Keratinocyte (primary cell): ENCODE measurements at regions not wholly inside any gene's neighbourhood (a gene's known extent, or its start where the extent isn't known, plus 50 kb on each side); places are given as distances from the start of the nearest gene placed in this dataset.

Experiments used
- DNase-seq: peaks from one replicate; pipeline ENCODE4 v3.0.0-alpha.2; 2011; ENCODE audit warnings: low read depth, missing footprints, low spot score
- FAIRE-seq: peaks from 2 replicates; lab custom pipeline; 2011; peaks lifted over from hg19 to GRCh38; lab: Jason Lieb, UNC
- H2AFZ ChIP-seq: 2 replicates; pipeline ENCODE4 v1.6.0; 2012; ENCODE audit warnings: low read length, control low read depth, inconsistent platforms; ENCODE audit not compliant: control insufficient read depth
- H3K27ac ChIP-seq: 2 replicates; pipeline ENCODE4 v1.5.1; 2011; ENCODE audit warnings: low read length; ENCODE audit not compliant: control insufficient read depth, insufficient read depth
- H3K27me3 ChIP-seq: 3 replicates; pipeline ENCODE4 v1.6.0; 2011; ENCODE audit warnings: low read length; ENCODE audit not compliant: control insufficient read depth, insufficient read depth; ENCODE audit errors: extremely low read depth
- H3K36me3 ChIP-seq, 2 experiments: 2 replicates in 1 of 2; 3 replicates in 1 of 2; pipeline ENCODE4 v1.5.1; 2011; ENCODE audit warnings: low read length in 2 of 2, mild to moderate bottlenecking in 1 of 2; ENCODE audit not compliant: control insufficient read depth in 2 of 2, insufficient read depth in 2 of 2; ENCODE audit errors: extremely low read depth in 1 of 2
- H3K4me1 ChIP-seq: 3 replicates; pipeline ENCODE4 v1.5.1; 2011; ENCODE audit warnings: low read length; ENCODE audit not compliant: control insufficient read depth, insufficient read depth; ENCODE audit errors: extremely low read depth
- H3K4me2 ChIP-seq: 3 replicates; pipeline ENCODE4 v1.6.0; 2011; ENCODE audit warnings: low read depth, low read length; ENCODE audit not compliant: control insufficient read depth, insufficient read depth; ENCODE audit errors: extremely low read depth
- H3K4me3 ChIP-seq, 3 experiments: fragments of 200-600 bp in 1 of 3; sonication (generic) in 1 of 3; 2 replicates in 2 of 3; 3 replicates in 1 of 3; pipeline ENCODE4 v1.5.1; 2011 to 2016; ENCODE audit warnings: low read length in 3 of 3, mild to moderate bottlenecking in 3 of 3, control low read depth in 2 of 3, inconsistent platforms in 1 of 3, low read depth in 1 of 3, mixed read lengths in 1 of 3, mixed run types in 1 of 3, moderate library complexity in 1 of 3; ENCODE audit not compliant: control insufficient read depth in 2 of 3, insufficient read depth in 2 of 3; ENCODE audit errors: extremely low read depth in 1 of 3
- H3K79me2 ChIP-seq: 2 replicates; pipeline ENCODE4 v1.6.0; 2012; ENCODE audit warnings: low read length; ENCODE audit not compliant: control insufficient read depth, insufficient read depth
- H3K9ac ChIP-seq: 3 replicates; pipeline ENCODE4 v1.6.0; 2011; ENCODE audit warnings: low read length; ENCODE audit not compliant: control insufficient read depth, insufficient read depth; ENCODE audit errors: extremely low read depth
- H3K9me1 ChIP-seq: 3 replicates; pipeline ENCODE4 v1.6.0; 2011; ENCODE audit warnings: low read length; ENCODE audit not compliant: control insufficient read depth, insufficient read depth; ENCODE audit errors: extremely low read depth
- H3K9me3 ChIP-seq: 2 replicates; pipeline ENCODE4 v1.5.1; 2012; ENCODE audit warnings: low read depth, low read length; ENCODE audit not compliant: control insufficient read depth
- H4K20me1 ChIP-seq: 3 replicates; pipeline ENCODE4 v1.6.0; 2011; ENCODE audit warnings: low read length; ENCODE audit not compliant: control insufficient read depth, insufficient read depth; ENCODE audit errors: extremely low read depth
- EZH2 ChIP-seq: IDR thresholded peaks from one replicate; pipeline ENCODE4 v1.6.1; 2012; ENCODE audit warnings: inconsistent platforms, mild to moderate bottlenecking, low read length, moderate library complexity
- dilution Hi-C: fragments of 300-500 bp; cut with MboI; formaldehyde crosslinking; loops from one replicate; pipeline ENCODE4 v1.7.0; 2020; ENCODE audit warnings: low sequenced_read_pairs; ENCODE audit not compliant: extremely low pct_ligation_motif_present
- TF ChIP-seq, protein P1 (sequence below), 3 experiments: IDR thresholded peaks in 1 of 3; conservative IDR thresholded peaks in 1 of 3; optimal IDR thresholded peaks in 1 of 3; 2 replicates in 2 of 3; 3 replicates in 1 of 3; pipeline versions ENCODE3 to v1.5.1; 2011; ENCODE audit warnings: low read length in 3 of 3, mild to moderate bottlenecking in 3 of 3, moderate library complexity in 2 of 3, control low read depth in 1 of 3, inconsistent platforms in 1 of 3; ENCODE audit not compliant: insufficient read depth in 2 of 3; ENCODE audit errors: extremely low read depth in 1 of 3

DNA sequence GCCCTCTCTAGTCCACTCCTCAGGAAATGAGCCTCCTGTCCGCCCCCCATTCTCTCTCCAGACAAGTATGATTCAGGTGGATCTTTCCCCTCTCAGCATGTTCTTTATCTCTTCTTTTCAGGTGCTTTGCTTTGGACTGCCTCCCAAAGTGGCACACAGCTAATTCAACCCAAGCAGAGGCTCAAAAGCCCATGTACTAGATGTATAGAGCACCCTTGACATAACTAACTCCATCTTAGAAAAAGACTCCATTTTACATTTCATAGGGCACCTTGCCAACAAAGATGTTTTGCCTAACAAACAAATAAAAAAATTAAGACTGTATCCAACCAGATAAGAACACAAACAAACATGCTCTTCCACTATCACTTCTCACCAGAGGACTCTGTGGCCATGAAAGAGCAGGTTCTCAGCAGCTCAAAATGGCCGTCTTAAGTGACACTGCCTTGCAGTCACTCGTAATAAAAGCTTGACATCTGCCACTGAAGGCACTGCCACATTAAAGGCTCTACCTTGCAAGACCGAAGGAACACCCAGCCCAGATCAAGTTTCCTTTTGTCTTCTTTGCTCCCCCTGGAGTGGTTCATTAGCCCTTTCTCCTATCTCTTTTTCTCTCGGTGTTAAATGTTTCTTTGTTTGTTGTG is 84.9 kb upstream of the TAB3 start:
- no peak overlapping the region for H3K9ac ChIP-seq
- no peaks in the 10 kb centered on the region for H3K36me3 ChIP-seq
- no peak for TF ChIP-seq EZH2
- no peaks in the 10 kb centered on the region for H3K79me2 ChIP-seq
- no peaks in the 10 kb centered on the region for H3K27me3 ChIP-seq
- H3K4me3 ChIP-seq, result no peak overlapping the region
- dilution Hi-C loops, result no loop called here
- H3K9me1 ChIP-seq, result no peaks in the 10 kb centered on the region
- DNase-seq, result no peak
- H3K4me1 ChIP-seq, result no peaks in the 10 kb centered on the region
- H3K4me2 ChIP-seq, result no peak overlapping the region
- H4K20me1 ChIP-seq, result no peaks in the 10 kb centered on the region
- no peak for FAIRE-seq
- no peaks in the 10 kb centered on the region for H3K9me3 ChIP-seq
- no peak overlapping the region for H2AFZ ChIP-seq
- H3K27ac ChIP-seq, result no peak overlapping the region

DNA sequence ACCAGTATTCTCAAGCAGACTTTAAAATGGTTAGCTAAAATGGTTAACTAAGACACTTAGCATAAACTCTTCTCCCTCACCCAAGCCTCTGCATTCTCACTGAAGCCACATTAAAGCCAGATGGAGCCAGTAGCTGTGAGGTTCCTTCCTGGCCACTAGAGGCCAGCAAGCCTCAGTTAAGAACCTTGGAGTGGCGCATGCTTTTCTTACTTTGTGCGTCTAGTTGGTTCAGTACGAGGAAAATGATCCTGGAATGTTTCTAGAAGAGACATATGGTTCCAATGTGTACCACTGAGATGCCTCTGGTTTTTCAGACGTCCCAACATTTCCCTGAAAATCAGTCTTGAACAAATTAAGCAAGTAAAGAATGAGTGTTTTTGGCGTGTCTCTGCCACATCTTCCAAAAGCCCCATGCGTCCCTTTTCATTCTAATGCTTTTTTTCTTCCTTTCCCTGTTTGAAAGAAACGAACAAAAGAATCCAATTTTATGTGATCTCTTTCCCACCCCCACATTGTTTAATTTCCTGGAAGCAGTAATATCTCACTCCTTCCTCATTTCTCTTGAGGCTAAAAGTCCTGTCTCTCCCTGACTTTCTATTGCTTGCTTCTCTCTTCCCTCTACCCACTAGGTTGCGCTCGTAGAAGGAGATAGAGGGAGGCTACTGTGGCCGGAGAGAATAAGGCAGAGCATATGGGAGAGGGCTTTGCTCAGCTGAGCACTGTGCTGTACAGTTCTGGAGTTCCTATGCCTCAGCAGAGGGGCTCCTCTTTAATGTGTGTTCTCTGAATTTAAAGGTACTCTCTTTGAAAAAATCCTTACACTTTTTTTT is 82.9 kb upstream of the TAB3 start:
- Histone ChIP-seq H3K4me1 (no peaks in the 10 kb centered on the region), H3K4me2 (peak overlapping the region; percentile 39), H4K20me1 (no peaks in the 10 kb centered on the region), H3K27me3 (no peaks in the 10 kb centered on the region), H3K79me2 (no peaks in the 10 kb centered on the region), H3K9me3 (no peaks in the 10 kb centered on the region), H3K9me1 (no peaks in the 10 kb centered on the region), H3K27ac (no peak overlapping the region), H2AFZ (no peak overlapping the region), H3K36me3 (no peaks in the 10 kb centered on the region), H3K4me3 (peak overlapping the region in 1 of 3 experiments; percentile 0), H3K9ac (no peak overlapping the region)
- DNase-seq (no peak), FAIRE-seq (no peak)
- dilution Hi-C loops, result no loop called here
- TF ChIP-seq, protein P1, sequence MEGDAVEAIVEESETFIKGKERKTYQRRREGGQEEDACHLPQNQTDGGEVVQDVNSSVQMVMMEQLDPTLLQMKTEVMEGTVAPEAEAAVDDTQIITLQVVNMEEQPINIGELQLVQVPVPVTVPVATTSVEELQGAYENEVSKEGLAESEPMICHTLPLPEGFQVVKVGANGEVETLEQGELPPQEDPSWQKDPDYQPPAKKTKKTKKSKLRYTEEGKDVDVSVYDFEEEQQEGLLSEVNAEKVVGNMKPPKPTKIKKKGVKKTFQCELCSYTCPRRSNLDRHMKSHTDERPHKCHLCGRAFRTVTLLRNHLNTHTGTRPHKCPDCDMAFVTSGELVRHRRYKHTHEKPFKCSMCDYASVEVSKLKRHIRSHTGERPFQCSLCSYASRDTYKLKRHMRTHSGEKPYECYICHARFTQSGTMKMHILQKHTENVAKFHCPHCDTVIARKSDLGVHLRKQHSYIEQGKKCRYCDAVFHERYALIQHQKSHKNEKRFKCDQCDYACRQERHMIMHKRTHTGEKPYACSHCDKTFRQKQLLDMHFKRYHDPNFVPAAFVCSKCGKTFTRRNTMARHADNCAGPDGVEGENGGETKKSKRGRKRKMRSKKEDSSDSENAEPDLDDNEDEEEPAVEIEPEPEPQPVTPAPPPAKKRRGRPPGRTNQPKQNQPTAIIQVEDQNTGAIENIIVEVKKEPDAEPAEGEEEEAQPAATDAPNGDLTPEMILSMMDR (optimal IDR thresholded peaks at IDR 0.05 in 1 of 3, IDR thresholded peaks at IDR 0.05 in 1 of 3, conservative IDR thresholded peaks at IDR 0.05 in 1 of 3; ENCODE audit: extremely low read depth in 1 of 3, insufficient read depth in 2 of 3, low read length in 3 of 3), result peak; percentile 67 to 82 (median 69)
- TF ChIP-seq EZH2, result no peak
